Stimulated activated CD8-positive, alpha-beta memory T cell treated with anti-CD3 and anti-CD28 coated beads, Interleukin-15, amount 100 ng/mL, for 1 hour (primary cell): ENCODE measurements at regions not wholly inside any gene's neighbourhood (a gene's known extent, or its start where the extent isn't known, plus 50 kb on each side); places are given as distances from the start of the nearest gene placed in this dataset.

Source experiments
- DNase-seq: peaks from one replicate; pipeline ENCODE4 v3.0.0-alpha.2; 2020; ENCODE audit warnings: low read depth

GRCh38 chr3:181859518-181859917 lies 147.8 kb downstream of the SOX2 start:
- DNase-seq: no peak

- DNase-seq: no peak
These were observed 148.5 kb downstream of the SOX2 start for GRCh38 chr3:181860235-181860634.

- DNase-seq: no peak
These were observed 150.8 kb downstream of the SOX2 start for GRCh38 chr3:181862502-181862901.

GRCh38 chr3:181868576-181869082 lies 156.9 kb downstream of the SOX2 start:
- no peak for DNase-seq

GRCh38 chr3:181872887-181873286 lies 161.2 kb downstream of the SOX2 start:
- no peak for DNase-seq

GRCh38 chr3:181879926-181880325 lies 168.2 kb downstream of the SOX2 start:
- DNase-seq: no peak

GRCh38 chr3:181880331-181880730 lies 168.6 kb downstream of the SOX2 start:
- no peak for DNase-seq

GRCh38 chr3:181881749-181882148 lies 170.0 kb downstream of the SOX2 start:
- no peak for DNase-seq

GRCh38 chr3:181885868-181886630 lies 174.3 kb downstream of the SOX2 start:
- DNase-seq: no peak

GRCh38 chr3:181886676-181887075 lies 175.0 kb downstream of the SOX2 start:
- DNase-seq: no peak

GRCh38 chr3:181887685-181888084 lies 176.0 kb downstream of the SOX2 start:
- DNase-seq: no peak

- no peak for DNase-seq
These were observed 176.5 kb downstream of the SOX2 start for GRCh38 chr3:181888234-181888633.

GRCh38 chr3:181892848-181893247 lies 181.1 kb downstream of the SOX2 start:
- no peak for DNase-seq

GRCh38 chr3:181896605-181897004 lies 184.9 kb downstream of the SOX2 start:
- no peak for DNase-seq

- no peak for DNase-seq
These were observed 188.0 kb downstream of the SOX2 start for GRCh38 chr3:181899702-181900101.

- DNase-seq: no peak
These were observed 189.9 kb downstream of the SOX2 start for GRCh38 chr3:181901626-181902025.

GRCh38 chr3:181906338-181906737 lies 194.6 kb downstream of the SOX2 start:
- no peak for DNase-seq

GRCh38 chr3:181909241-181909640 lies 197.5 kb downstream of the SOX2 start:
- no peak for DNase-seq

GRCh38 chr3:181912384-181912783 lies 200.7 kb downstream of the SOX2 start:
- no peak for DNase-seq

- no peak for DNase-seq
These were observed 201.5 kb downstream of the SOX2 start for GRCh38 chr3:181913254-181913653.

GRCh38 chr3:181915551-181915950 lies 203.8 kb downstream of the SOX2 start:
- no peak for DNase-seq

- DNase-seq: no peak
These were observed 204.3 kb downstream of the SOX2 start for GRCh38 chr3:181916013-181916412.

- DNase-seq: no peak
These were observed 205.3 kb downstream of the SOX2 start for GRCh38 chr3:181917027-181917426.

GRCh38 chr3:181919375-181919774 lies 207.7 kb downstream of the SOX2 start:
- no peak for DNase-seq
